PC-3 (cell line): ENCODE measurements at regions not wholly inside any gene's neighbourhood (a gene's known extent, or its start where the extent isn't known, plus 50 kb on each side); places are given as distances from the start of the nearest gene placed in this dataset.

Experiments used
- ATAC-seq: fragments of 200-7000 bp; cut with Tn5 transposase; 2 replicates; pipeline ENCODE4 v1.9.1; 2020; ENCODE audit warnings: mild to moderate bottlenecking, moderate library complexity
- BruUV-seq: library from RNA; stranded (reverse); fragments of 400-500 nt; replicated peaks from 2 replicates; lab custom pipeline; 2021; lab: Mats Ljungman, UMichigan
- CTCF ChIA-PET: fragments of 300-600 bp; sonication (Branson Sonifier 250); formaldehyde crosslinking; loops from one replicate; lab custom pipeline; 2022; ENCODE audit warnings: antibody characterized with exemption; lab: Charles Lee
- POLR2A ChIA-PET: fragments of 300-600 bp; sonication (Branson Sonifier 250); formaldehyde crosslinking; loops from one replicate; lab custom pipeline; 2022; ENCODE audit warnings: antibody characterized with exemption; ENCODE audit not compliant: unreplicated experiment; lab: Charles Lee
- DNase-seq: peaks from one replicate; pipeline ENCODE4 v3.0.0-alpha.2; 2015
- H2AFZ ChIP-seq: fragments of 300-600 bp; sonication (generic); 2 replicates; pipeline ENCODE4 v1.6.0; 2016; ENCODE audit warnings: antibody characterized with exemption, low read length
- H3F3A ChIP-seq: fragments of 300-600 bp; sonication (generic); one replicate; pipeline ENCODE4 v1.6.0; 2017; ENCODE audit warnings: antibody characterized with exemption, low read length, control low read depth, mild to moderate bottlenecking; ENCODE audit not compliant: unreplicated experiment
- H3K27ac ChIP-seq: fragments of 300-600 bp; sonication (generic); 2 replicates; pipeline ENCODE4 v1.5.1; 2016; ENCODE audit warnings: mild to moderate bottlenecking, low read length
- H3K27me3 ChIP-seq: fragments of 300-600 bp; sonication (generic); 2 replicates; pipeline ENCODE4 v1.6.1; 2016; ENCODE audit warnings: low read length, mixed read lengths
- H3K36me3 ChIP-seq: fragments of 300-600 bp; sonication (generic); 2 replicates; pipeline ENCODE4 v1.6.1; 2016; ENCODE audit warnings: low read depth, mixed run types, low read length, mixed read lengths
- H3K4me1 ChIP-seq: fragments of 300-600 bp; sonication (generic); 2 replicates; pipeline ENCODE4 v1.5.1; 2016; ENCODE audit warnings: low read length; ENCODE audit not compliant: insufficient read depth
- H3K4me2 ChIP-seq: fragments of 300-600 bp; sonication (generic); 2 replicates; pipeline ENCODE4 v1.6.0; 2016; ENCODE audit warnings: low read length
- H3K4me3 ChIP-seq: fragments of 300-600 bp; sonication (generic); 2 replicates; pipeline ENCODE4 v1.5.1; 2016; ENCODE audit warnings: mild to moderate bottlenecking, low read length, mixed read lengths
- H3K79me2 ChIP-seq: fragments of 300-600 bp; sonication (generic); 2 replicates; pipeline ENCODE4 v1.6.1; 2017; ENCODE audit warnings: low read length, mixed read lengths
- H3K9ac ChIP-seq: fragments of 300-600 bp; sonication (generic); 2 replicates; pipeline ENCODE4 v1.6.0; 2016; ENCODE audit warnings: mild to moderate bottlenecking, low read length
- H3K9me2 ChIP-seq: fragments of 300-600 bp; sonication (generic); replicated peaks from 2 replicates; pipeline ENCODE4 v1.6.1; 2016; ENCODE audit warnings: mixed run types, low read length, mixed read lengths
- H3K9me3 ChIP-seq: fragments of 300-600 bp; sonication (generic); 2 replicates; pipeline ENCODE4 v1.6.1; 2016; ENCODE audit warnings: low read length, mixed read lengths
- H4K20me1 ChIP-seq: fragments of 300-600 bp; sonication (generic); 2 replicates; pipeline ENCODE4 v1.6.1; 2016; ENCODE audit warnings: low read length, mixed read lengths
- EZH2 ChIP-seq: fragments of 300-600 bp; sonication (generic); IDR thresholded peaks from one replicate; pipeline ENCODE4 v1.6.1; 2017; ENCODE audit warnings: antibody characterized with exemption, mild to moderate bottlenecking, low read length; ENCODE audit not compliant: unreplicated experiment
- EZH2phosphoT487 ChIP-seq: fragments of 300-600 bp; sonication (generic); IDR thresholded peaks from 2 replicates; pipeline ENCODE4 v1.6.1; 2018; ENCODE audit warnings: mild to moderate bottlenecking, antibody characterized with exemption, low read length, borderline replicate concordance
- intact Hi-C: fragments of 100-400 bp; cut with micrococcal nuclease; formaldehyde crosslinking; loops from 2 replicates; pipeline ENCODE4 v1.9.0; 2023
- TF ChIP-seq, protein P1 (sequence below): fragments of 300-600 bp; sonication (generic); conservative IDR thresholded peaks from 2 replicates; pipeline ENCODE4 v1.5.1; 2017; ENCODE audit warnings: antibody characterized with exemption, low read depth, mild to moderate bottlenecking, low read length

GRCh38 chr2:40534528-40534927 lies 82.6 kb upstream of the SLC8A1 start:
- H3K79me2 ChIP-seq, result no peaks in the 10 kb centered on the region
- ChIA-PET CTCF (interaction anchor here (0.6 kb wide), 1 partner anchor 243 kb away, joined by 3 read pairs; no protein-coding TSS in a partner anchor), POLR2A (no interaction called here)
- no peak overlapping the region for H3K9ac ChIP-seq
- no peak for DNase-seq
- H3F3A ChIP-seq, result no peaks in the 10 kb centered on the region
- H3K36me3 ChIP-seq, result no peaks in the 10 kb centered on the region
- H3K27me3 ChIP-seq, result no peaks in the 10 kb centered on the region
- TF ChIP-seq EZH2, result no peak
- TF ChIP-seq EZH2phosphoT487, result no peak
- TF ChIP-seq, protein P1, sequence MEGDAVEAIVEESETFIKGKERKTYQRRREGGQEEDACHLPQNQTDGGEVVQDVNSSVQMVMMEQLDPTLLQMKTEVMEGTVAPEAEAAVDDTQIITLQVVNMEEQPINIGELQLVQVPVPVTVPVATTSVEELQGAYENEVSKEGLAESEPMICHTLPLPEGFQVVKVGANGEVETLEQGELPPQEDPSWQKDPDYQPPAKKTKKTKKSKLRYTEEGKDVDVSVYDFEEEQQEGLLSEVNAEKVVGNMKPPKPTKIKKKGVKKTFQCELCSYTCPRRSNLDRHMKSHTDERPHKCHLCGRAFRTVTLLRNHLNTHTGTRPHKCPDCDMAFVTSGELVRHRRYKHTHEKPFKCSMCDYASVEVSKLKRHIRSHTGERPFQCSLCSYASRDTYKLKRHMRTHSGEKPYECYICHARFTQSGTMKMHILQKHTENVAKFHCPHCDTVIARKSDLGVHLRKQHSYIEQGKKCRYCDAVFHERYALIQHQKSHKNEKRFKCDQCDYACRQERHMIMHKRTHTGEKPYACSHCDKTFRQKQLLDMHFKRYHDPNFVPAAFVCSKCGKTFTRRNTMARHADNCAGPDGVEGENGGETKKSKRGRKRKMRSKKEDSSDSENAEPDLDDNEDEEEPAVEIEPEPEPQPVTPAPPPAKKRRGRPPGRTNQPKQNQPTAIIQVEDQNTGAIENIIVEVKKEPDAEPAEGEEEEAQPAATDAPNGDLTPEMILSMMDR, result no peak
- H4K20me1 ChIP-seq, result no peaks in the 10 kb centered on the region
- no peaks in the 10 kb centered on the region for H3K9me3 ChIP-seq
- no peaks in the 10 kb centered on the region for H3K4me1 ChIP-seq
- no peak overlapping the region for H3K4me2 ChIP-seq
- BruUV-seq, result no TSS peak
- ATAC-seq, result no peak
- no peaks in the 10 kb centered on the region for H3K9me2 ChIP-seq
- H3K27ac ChIP-seq, result no peak overlapping the region
- intact Hi-C loops, result no loop called here
- H3K4me3 ChIP-seq, result no peak overlapping the region
- H2AFZ ChIP-seq, result no peak overlapping the region

DNA sequence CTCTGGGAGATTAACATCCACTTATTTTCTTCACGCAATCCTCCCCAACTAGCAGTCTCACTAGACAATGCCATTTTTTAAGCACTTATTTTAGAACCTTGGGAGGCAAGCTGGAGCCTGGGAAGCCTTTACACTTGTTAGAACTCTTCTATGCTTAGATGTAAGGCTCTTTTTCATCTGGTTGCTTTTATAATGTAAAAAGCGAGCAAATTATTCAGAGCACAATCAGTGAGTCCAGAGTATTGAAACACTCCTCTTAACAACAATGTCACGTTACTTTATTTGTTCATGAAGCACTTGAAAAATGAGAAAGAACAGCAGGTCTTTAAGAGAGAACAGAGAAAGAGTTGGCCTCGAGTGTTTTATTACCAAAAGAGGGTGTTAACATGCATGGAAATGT lies 84.1 kb upstream of the SLC8A1 start:
- CTCF ChIA-PET, result no interaction called here
- no peak for DNase-seq
- POLR2A ChIA-PET, result no interaction called here

GRCh38 chr2:40540026-40540425 lies 88.1 kb upstream of the SLC8A1 start:
- no peaks in the 10 kb centered on the region for H3K36me3 ChIP-seq
- POLR2A ChIA-PET, result no interaction called here
- no peak for DNase-seq
- no peak overlapping the region for H3K27ac ChIP-seq
- H3F3A ChIP-seq, result no peaks in the 10 kb centered on the region
- H3K4me3 ChIP-seq, result no peak overlapping the region
- CTCF ChIA-PET, result no interaction called here
- H3K9me2 ChIP-seq, result no peaks in the 10 kb centered on the region
- BruUV-seq, result no TSS peak
- no peak for TF ChIP-seq EZH2phosphoT487
- TF ChIP-seq EZH2, result no peak
- H3K9ac ChIP-seq, result no peak overlapping the region
- H2AFZ ChIP-seq, result no peak overlapping the region
- no peak for ATAC-seq
- intact Hi-C loops, result no loop called here
- H3K79me2 ChIP-seq, result no peaks in the 10 kb centered on the region
- H3K27me3 ChIP-seq, result no peaks in the 10 kb centered on the region
- H3K4me1 ChIP-seq, result no peaks in the 10 kb centered on the region
- no peaks in the 10 kb centered on the region for H4K20me1 ChIP-seq
- no peak overlapping the region for H3K4me2 ChIP-seq
- H3K9me3 ChIP-seq, result no peaks in the 10 kb centered on the region

More for the DNA sequence above, 84.1 kb upstream of the SLC8A1 start:
- no peak overlapping the region for H3K4me3 ChIP-seq
- H3K9me3 ChIP-seq, result no peaks in the 10 kb centered on the region
- H3F3A ChIP-seq, result no peaks in the 10 kb centered on the region
- H3K9me2 ChIP-seq, result no peaks in the 10 kb centered on the region
- H3K79me2 ChIP-seq, result no peaks in the 10 kb centered on the region
- no peak overlapping the region for H3K4me2 ChIP-seq
- no peak overlapping the region for H3K9ac ChIP-seq
- BruUV-seq, result no TSS peak
- no peaks in the 10 kb centered on the region for H3K36me3 ChIP-seq
- intact Hi-C loops, result no loop called here
- H3K27me3 ChIP-seq, result no peaks in the 10 kb centered on the region
- no peak overlapping the region for H2AFZ ChIP-seq
- H3K4me1 ChIP-seq, result no peaks in the 10 kb centered on the region
- no peak for ATAC-seq
- H4K20me1 ChIP-seq, result no peaks in the 10 kb centered on the region
- H3K27ac ChIP-seq, result no peak overlapping the region
- TF ChIP-seq, protein P1, result no peak
- TF ChIP-seq EZH2phosphoT487 (no peak), EZH2 (no peak)
